ENCODE measurements at regions not wholly inside any gene's neighbourhood (a gene's known extent, or its start where the extent isn't known, plus 50 kb on each side); places are given as distances from the start of the nearest gene placed in this dataset.
"Not testable (repeated sequence)": the region's sequence is repeated elsewhere in the genome, so short reads cannot be mapped to it uniquely, and the experiment has no call there.

DNA sequence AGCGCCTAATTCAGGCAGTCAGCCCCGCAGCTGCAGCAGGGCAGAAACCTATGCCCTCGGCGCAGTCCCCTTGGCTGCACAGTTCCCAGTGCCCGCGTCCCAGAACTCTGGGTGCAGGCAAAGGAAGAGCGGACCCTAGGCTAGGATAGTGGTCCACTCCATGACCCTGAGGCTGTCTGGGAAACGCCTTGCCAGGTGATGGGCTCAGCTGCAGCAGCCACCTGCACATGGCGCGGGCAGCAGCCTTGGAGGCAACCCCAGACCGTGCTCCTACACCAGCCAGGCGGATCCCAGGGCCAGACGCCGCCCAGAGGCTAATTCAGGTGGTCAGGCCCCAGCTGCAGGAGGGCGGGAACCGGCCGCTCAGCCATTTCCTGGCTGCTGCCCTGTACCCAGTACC is 83.0 kb downstream of the POTEC start:
- not testable (repeated sequence) for ATAC-seq

- ATAC-seq, result not testable (repeated sequence)
Measured at GRCh38 chr18:14459826-14460225, 83.6 kb downstream of the POTEC start.

DNA sequence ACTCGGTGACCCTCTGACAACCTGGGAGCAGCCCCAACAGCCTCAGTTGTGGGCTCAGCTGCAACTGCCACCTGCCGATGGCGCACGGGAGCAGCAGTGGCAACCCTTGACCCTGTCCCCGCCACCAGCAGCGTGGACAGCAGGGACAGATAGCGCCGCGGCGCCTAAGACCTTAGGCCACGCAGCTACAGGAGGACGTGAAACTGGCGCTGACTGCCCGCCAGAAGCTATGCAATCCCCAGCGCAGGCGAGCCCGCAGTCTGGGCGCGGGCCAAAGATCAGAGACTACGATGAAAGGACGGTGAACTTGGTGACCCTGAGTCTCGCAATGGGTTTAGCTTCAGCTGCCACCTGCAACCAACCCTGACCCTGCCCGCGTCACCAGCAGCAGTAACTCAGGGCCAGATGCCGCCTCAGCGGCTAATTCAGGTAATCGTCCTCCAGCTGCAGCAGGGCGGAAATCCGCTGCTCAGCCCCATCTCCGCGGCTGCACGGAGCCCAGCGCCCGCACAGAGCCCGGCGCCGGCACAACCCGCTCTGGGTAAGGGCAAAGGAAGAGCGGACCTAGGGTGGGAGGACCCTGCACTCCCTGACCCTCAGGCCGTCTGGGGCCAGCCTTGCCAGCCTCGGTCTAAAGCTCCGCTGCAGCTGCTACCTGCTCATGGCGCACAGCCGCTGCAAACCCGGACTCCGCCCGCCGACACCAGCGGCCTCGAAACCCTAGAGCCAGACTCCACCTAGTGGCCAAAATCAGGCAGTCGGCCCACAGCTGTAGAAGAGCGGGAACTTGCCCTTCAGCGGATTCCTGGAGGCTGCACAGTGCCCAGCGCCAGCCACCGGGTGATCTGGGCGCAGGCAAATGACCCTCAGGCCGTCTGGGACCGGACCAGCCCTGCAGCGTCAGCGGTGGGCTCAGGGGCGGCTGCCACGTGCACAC is 85.1 kb downstream of the POTEC start:
- ATAC-seq, result not testable (repeated sequence)

GRCh38 chr18:14450637-14451009 is 92.8 kb downstream of the POTEC start:
- not testable (repeated sequence) for ATAC-seq

- ATAC-seq, result peak; percentile 60 to 63
Measured at GRCh38 chr18:14449995-14450636, 93.3 kb downstream of the POTEC start.

DNA sequence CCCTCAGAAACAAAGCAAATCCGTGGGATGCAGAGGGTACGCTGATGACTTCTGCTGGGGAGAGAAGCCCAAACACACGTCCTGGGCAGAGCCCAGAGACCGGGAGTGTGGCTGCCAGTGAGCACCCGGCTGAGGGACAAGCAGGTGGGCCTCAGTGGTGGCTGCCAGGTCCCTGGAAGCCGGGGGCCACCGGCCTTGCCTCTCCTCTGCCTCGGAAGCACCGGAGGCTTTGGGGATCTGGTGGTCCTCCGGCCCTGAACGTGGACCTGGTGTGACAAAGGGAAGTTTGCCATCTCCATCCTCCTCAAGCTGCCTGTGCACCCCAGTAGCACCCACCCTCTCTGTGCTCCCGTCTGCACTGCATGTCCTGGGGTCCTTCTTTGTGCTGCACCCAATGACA is 94.3 kb downstream of the POTEC start:
- ATAC-seq, result not testable (repeated sequence)

DNA sequence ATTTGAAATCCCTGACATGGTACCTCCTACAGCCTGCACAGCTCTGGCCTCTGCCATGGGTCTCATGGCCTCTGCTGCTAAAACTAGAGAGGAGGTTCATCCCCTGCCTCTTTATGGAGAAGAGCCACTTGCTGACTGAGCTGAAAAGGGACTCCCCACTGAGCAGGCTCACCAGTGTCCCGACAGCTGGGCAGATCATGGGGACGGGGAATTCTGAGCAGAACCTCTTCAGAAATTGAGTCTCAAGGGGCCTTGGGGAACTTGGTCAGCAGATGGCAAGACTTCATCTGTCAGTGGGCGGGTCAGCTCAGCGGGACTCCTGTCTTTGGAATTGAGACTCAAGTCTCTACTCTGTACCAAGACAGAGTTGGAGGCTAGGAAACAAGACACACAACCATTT is 95.7 kb downstream of the POTEC start:
- not testable (repeated sequence) for ATAC-seq

DNA sequence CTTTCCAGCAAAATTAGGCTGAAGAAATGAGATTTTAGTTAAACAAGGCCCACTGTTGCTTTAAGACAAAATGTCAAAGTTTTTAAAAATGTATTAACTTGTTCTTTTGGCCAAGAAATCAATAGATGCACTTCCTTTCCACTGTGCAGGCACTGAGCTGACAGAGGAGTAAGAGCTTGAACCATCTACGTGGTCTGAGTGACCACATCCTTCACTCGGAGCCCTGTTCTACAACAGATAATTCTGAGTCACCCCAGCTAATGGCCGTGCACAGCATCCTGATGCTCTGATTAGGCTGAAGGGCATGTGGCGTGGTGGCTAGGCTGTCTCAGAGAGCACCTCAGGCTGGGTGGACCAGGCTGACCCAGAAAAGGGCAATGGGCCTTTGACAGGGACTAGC is 107.9 kb downstream of the POTEC start:
- ATAC-seq, result not testable (repeated sequence)

DNA sequence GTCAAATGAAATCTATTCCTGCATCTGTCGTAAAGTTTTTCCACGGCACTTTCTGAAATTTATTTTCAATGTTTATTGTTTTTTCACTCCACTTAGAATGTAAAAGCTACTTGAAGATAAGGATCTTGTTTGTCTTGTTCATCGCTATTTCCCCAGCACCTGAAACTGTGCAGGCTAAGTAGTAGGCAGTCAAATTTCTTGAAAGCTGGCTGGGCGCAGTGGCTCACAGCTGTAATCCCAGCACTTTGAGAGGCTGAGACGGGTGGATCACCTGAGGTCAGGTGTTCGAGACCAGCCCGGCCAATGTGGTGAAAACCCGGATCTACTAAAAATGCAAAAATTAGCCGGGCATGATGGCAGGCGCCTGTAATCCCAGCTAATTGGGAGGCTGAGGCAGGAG is 111.0 kb downstream of the POTEC start:
- not testable (repeated sequence) for ATAC-seq

- ATAC-seq, result not testable (repeated sequence)
Measured at GRCh38 chr18:14431031-14431521, 112.3 kb downstream of the POTEC start.

GRCh38 chr18:14415806-14416205 is 127.6 kb downstream of the POTEC start:
- not testable (repeated sequence) for ATAC-seq

DNA sequence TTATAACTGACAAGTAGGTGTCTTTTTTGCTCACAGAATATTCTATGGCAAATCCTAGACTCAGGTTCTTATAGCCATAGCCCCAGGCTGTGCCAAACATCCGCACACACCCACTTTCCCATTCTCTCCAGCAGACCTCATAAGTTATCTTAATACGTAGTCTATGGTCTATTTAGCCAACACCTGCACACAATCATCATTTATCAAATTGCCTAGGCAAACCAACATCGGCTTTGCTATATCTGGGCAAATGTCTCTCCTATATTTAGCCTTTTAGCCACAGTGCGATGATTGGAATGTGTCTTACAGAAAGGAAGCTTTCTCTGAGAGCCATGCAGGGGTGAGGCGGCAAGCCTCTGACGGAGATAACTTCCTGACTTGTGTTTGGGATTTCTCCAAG is 128.0 kb downstream of the POTEC start:
- not testable (repeated sequence) for ATAC-seq

DNA sequence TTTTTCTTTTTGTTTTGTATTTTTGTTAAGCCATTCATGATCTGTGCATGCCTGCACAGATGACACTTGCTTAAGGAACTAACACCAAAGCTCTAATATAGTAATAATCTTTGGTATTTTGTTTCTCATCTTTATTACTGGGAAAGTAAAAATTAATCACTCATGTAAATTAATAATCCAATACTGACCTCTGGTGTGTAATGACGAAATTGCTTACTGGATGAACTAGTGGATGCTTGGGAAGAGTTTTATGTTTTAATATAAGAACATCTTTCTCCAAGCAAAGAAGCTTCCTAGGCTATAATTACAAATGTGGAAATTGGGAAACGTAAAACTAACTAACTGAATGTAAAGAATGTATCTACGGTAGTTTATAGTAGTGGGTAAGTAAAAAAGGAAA is 147.9 kb downstream of the POTEC start:
- not testable (repeated sequence) for ATAC-seq

DNA sequence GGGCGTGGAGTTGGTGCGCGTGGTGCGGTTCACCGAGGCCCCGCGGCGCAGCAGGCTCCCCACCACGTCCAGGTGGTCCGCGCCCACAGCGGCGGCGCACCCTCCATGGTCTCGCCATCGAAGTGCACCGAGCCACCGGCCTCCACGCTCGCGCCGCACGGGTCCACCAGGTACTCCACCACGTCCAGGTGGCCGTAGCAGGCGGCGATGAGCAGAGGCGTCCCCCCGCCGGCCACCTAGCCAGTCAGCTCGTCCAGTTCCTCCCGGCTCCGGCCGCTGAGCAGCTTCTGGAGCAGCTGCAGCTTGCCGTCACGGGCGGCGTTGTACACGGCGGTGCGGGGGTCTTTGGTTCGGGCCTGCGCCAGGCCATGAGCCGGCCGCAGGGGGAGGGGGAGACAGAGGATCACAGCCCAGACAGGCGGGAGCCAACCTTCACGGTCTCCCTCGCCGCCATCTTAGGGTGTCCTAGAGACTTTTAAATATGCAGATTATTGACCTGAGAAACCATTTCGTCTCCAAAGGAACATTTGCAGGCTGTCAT is 149.8 kb downstream of the POTEC start:
- not testable (repeated sequence) for ATAC-seq

GRCh38 chr18:14392604-14393003 is 150.8 kb downstream of the POTEC start:
- ATAC-seq, result not testable (repeated sequence)

- not testable (repeated sequence) for ATAC-seq
Measured at GRCh38 chr18:14384961-14385360, 158.4 kb downstream of the POTEC start.

- not testable (repeated sequence) for ATAC-seq
Measured at GRCh38 chr18:14382666-14383065, 160.7 kb downstream of the POTEC start.

DNA sequence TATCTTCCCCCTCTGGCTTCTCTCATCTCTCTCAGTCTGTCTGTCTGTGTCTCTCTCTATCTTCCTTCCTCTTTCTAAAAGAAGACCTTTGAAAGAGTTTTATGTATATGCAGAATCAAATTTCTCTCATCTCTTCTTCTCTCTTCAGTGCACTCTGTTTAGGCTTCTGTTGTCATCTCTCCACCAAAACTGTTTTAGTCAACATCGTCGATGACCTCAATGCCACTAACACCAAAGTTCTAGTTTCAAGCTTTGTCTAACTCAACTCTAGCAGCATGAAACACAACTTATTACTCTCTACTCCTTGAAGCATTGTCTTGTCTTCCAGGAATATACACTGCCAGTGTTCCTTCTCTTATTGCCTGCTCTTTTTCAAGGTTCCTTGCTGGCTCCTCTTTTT is 163.9 kb downstream of the POTEC start:
- ATAC-seq, result not testable (repeated sequence)

- ATAC-seq, result not testable (repeated sequence)
Measured at GRCh38 chr18:14378376-14378775, 165.0 kb downstream of the POTEC start.

- not testable (repeated sequence) for ATAC-seq
Measured at GRCh38 chr18:14361346-14361745, 182.1 kb downstream of the POTEC start.

- not testable (repeated sequence) for ATAC-seq
Measured at GRCh38 chr18:14357553-14358297, 185.7 kb downstream of the POTEC start.

GRCh38 chr18:14342170-14342569 is 201.2 kb downstream of the POTEC start:
- not testable (repeated sequence) for ATAC-seq

GRCh38 chr18:14336017-14336416 is 203.8 kb upstream of the ZNF519 start:
- not testable (repeated sequence) for ATAC-seq
